ENCODE measurements at regions not wholly inside any gene's neighbourhood (a gene's known extent, or its start where the extent isn't known, plus 50 kb on each side); places are given as distances from the start of the nearest gene placed in this dataset.

DNA sequence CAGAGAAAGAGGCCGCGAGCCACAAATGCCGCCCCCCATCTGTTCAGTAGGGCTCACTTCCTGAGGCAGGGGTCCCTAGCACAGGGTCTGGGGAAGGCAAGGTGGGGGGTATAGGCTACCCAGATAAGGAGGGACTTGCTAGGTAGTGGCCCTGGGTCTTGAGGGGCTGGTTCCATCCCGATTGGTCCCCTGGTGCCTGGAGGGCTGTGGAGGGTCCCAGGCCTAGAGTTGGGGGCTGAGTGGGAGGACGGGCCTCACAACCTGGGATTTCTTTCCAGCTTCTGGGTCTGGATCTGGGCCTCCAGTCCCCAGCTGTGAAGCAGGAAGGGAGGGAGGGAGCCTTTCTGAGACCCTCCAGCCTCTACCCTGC is 75.1 kb upstream of the EN2 start:
- TF ChIP-seq CREB1 (IDR thresholded peaks at IDR 0.05; ENCODE audit: low read depth) (no peak), FOXM1 (IDR thresholded peaks at IDR 0.05; ENCODE audit: borderline replicate concordance, low read depth) (no peak), YY1 (IDR thresholded peaks at IDR 0.05; ENCODE audit: low read depth) (no peak), EGR1 (IDR thresholded peaks at IDR 0.05) (no peak), NFIC (IDR thresholded peaks at IDR 0.05) (no peak), EP300 (IDR thresholded peaks at IDR 0.05; ENCODE audit: borderline replicate concordance) (no peak), CEBPB (IDR thresholded peaks at IDR 0.05) (no peak), TEAD4 (IDR thresholded peaks at IDR 0.05) (no peak), TAF1 (IDR thresholded peaks at IDR 0.05; ENCODE audit: low read depth) (no peak), ZBTB7A (IDR thresholded peaks at IDR 0.05; ENCODE audit: low read depth) (no peak), TCF12 (IDR thresholded peaks at IDR 0.05; ENCODE audit: low read depth) (no peak), RAD21 (IDR thresholded peaks at IDR 0.05; ENCODE audit: low read depth) (no peak)
- TF ChIP-seq, protein P1, sequence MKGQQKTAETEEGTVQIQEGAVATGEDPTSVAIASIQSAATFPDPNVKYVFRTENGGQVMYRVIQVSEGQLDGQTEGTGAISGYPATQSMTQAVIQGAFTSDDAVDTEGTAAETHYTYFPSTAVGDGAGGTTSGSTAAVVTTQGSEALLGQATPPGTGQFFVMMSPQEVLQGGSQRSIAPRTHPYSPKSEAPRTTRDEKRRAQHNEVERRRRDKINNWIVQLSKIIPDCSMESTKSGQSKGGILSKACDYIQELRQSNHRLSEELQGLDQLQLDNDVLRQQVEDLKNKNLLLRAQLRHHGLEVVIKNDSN (IDR thresholded peaks at IDR 0.05), result no peak
- TF ChIP-seq, protein P2, sequence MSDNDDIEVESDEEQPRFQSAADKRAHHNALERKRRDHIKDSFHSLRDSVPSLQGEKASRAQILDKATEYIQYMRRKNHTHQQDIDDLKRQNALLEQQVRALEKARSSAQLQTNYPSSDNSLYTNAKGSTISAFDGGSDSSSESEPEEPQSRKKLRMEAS (IDR thresholded peaks at IDR 0.05), result no peak
- TF ChIP-seq, protein P3, sequence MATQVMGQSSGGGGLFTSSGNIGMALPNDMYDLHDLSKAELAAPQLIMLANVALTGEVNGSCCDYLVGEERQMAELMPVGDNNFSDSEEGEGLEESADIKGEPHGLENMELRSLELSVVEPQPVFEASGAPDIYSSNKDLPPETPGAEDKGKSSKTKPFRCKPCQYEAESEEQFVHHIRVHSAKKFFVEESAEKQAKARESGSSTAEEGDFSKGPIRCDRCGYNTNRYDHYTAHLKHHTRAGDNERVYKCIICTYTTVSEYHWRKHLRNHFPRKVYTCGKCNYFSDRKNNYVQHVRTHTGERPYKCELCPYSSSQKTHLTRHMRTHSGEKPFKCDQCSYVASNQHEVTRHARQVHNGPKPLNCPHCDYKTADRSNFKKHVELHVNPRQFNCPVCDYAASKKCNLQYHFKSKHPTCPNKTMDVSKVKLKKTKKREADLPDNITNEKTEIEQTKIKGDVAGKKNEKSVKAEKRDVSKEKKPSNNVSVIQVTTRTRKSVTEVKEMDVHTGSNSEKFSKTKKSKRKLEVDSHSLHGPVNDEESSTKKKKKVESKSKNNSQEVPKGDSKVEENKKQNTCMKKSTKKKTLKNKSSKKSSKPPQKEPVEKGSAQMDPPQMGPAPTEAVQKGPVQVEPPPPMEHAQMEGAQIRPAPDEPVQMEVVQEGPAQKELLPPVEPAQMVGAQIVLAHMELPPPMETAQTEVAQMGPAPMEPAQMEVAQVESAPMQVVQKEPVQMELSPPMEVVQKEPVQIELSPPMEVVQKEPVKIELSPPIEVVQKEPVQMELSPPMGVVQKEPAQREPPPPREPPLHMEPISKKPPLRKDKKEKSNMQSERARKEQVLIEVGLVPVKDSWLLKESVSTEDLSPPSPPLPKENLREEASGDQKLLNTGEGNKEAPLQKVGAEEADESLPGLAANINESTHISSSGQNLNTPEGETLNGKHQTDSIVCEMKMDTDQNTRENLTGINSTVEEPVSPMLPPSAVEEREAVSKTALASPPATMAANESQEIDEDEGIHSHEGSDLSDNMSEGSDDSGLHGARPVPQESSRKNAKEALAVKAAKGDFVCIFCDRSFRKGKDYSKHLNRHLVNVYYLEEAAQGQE (IDR thresholded peaks at IDR 0.05; ENCODE audit: low read depth), result no peak

DNA sequence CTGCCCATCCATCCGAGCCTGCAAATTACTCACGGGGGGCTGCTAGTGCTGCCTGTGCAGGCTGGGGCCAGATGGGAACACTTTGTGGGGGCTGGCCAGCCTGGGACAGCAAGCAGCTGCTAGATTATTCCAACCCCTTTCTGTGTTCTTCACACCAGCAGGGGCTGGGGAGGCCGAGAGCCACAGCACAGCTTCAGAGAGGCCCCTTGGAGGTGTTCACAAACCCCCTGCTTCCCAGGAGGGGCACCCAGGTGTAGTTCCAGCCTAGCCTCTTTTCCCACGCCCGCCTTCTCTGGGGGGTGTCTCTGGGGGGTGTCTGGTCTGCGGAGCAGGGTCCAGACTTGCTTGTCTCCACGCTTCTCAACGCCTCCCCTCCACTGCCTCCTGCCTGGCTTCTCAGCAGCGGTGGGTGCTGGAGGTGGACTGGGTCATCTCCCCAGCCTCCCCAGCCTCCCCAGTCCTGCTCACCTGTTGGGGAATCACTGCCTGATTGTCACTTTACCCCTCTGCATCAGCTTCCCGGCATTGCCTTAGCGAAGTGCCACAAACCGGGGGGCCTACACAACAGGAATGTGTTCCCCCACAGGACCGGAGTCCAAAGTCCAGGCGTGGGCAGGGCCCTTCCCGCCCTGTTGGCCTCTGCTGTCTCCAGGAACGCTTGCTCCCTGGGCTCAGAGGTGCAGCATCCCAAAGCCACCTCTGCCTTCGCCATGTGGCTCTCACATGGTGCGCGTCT is 74.0 kb upstream of the EN2 start:
- no peak for TF ChIP-seq TCF12 (IDR thresholded peaks at IDR 0.05; ENCODE audit: low read depth)
- TF ChIP-seq, protein P3 (IDR thresholded peaks at IDR 0.05; ENCODE audit: low read depth), result no peak
- TF ChIP-seq FOXM1 (IDR thresholded peaks at IDR 0.05; ENCODE audit: borderline replicate concordance, low read depth), result no peak

DNA sequence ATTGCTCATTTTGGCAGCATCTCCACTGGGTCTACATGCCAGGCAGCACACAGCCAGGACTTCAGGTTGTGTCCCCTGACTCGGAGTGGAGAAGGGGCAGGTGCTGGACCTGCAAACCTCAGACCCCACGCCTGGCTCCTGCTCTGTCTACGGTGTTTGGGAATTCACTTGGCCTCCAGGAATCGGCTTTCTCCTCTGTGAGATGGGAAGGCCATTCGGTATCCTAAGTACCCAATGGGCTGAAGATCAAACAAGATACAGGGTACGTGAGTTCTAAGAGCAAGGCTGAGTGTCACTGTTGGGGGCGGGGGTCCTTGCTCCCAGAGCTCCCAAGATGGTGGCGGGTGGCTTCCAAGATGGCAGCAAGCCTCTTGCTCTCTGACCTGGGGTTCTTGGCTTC is 73.2 kb upstream of the EN2 start:
- TF ChIP-seq EP300 (IDR thresholded peaks at IDR 0.05; ENCODE audit: borderline replicate concordance), result no peak
- no peak for TF ChIP-seq TAF1 (IDR thresholded peaks at IDR 0.05; ENCODE audit: low read depth)
- no peak for TF ChIP-seq RAD21 (IDR thresholded peaks at IDR 0.05; ENCODE audit: low read depth)
- TF ChIP-seq, protein P1 (IDR thresholded peaks at IDR 0.05), result no peak
- no peak for TF ChIP-seq EGR1 (IDR thresholded peaks at IDR 0.05)
- no peak for TF ChIP-seq YY1 (IDR thresholded peaks at IDR 0.05; ENCODE audit: low read depth)
- no peak for TF ChIP-seq ZBTB7A (IDR thresholded peaks at IDR 0.05; ENCODE audit: low read depth)
- TF ChIP-seq, protein P3 (IDR thresholded peaks at IDR 0.05; ENCODE audit: low read depth), result no peak

DNA sequence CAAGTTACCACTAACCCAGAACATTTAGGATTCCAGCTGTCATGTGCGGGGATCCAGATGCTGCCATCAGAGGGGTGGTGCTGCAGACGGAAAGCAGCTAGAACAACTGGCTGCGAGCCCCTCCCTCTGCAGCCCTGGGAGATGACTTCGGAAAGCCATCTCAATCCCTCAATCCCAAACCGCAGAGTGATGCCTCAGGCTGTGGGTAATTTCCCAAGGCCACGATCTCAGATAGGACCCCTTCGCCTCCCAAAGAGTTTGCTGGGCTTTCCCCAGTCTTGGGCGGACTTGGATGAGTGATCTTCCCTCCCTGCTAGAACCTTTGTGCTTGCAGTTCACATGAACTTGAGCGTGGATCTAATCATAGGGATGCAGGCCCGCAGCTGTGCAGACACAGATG is 71.3 kb upstream of the EN2 start:
- no peak for TF ChIP-seq YY1 (IDR thresholded peaks at IDR 0.05; ENCODE audit: low read depth)
- TF ChIP-seq, protein P1 (IDR thresholded peaks at IDR 0.05), result no peak
- no peak for TF ChIP-seq TEAD4 (IDR thresholded peaks at IDR 0.05)
- TF ChIP-seq CEBPB (IDR thresholded peaks at IDR 0.05), result no peak
- no peak for TF ChIP-seq TCF12 (IDR thresholded peaks at IDR 0.05; ENCODE audit: low read depth)
- no peak for TF ChIP-seq EGR1 (IDR thresholded peaks at IDR 0.05)
- TF ChIP-seq, protein P3 (IDR thresholded peaks at IDR 0.05; ENCODE audit: low read depth), result no peak
- TF ChIP-seq, protein P2 (IDR thresholded peaks at IDR 0.05), result no peak
- no peak for TF ChIP-seq NFIC (IDR thresholded peaks at IDR 0.05)
- no peak for TF ChIP-seq EP300 (IDR thresholded peaks at IDR 0.05; ENCODE audit: borderline replicate concordance)
- TF ChIP-seq ZBTB7A (IDR thresholded peaks at IDR 0.05; ENCODE audit: low read depth), result no peak
- no peak for TF ChIP-seq RAD21 (IDR thresholded peaks at IDR 0.05; ENCODE audit: low read depth)
- no peak for TF ChIP-seq TAF1 (IDR thresholded peaks at IDR 0.05; ENCODE audit: low read depth)
- TF ChIP-seq CREB1 (IDR thresholded peaks at IDR 0.05; ENCODE audit: low read depth), result no peak
- TF ChIP-seq FOXM1 (IDR thresholded peaks at IDR 0.05; ENCODE audit: borderline replicate concordance, low read depth), result no peak
